ENCODE measurements at regions not wholly inside any gene's neighbourhood (a gene's known extent, or its start where the extent isn't known, plus 50 kb on each side); places are given as distances from the start of the nearest gene placed in this dataset.

- no peak for TF ChIP-seq IRF5 (IDR thresholded peaks at IDR 0.05; ENCODE audit: borderline replicate concordance)
- TF ChIP-seq EP300 (IDR thresholded peaks at IDR 0.05; ENCODE audit: borderline replicate concordance in 1 of 2, control insufficient read depth in 1 of 2, low read depth in 2 of 2, low read length in 2 of 2) = peak in 1 of 2 experiments; percentile 45; a peak in 1 of 4 replicates
- no peak for TF ChIP-seq RAD21 (IDR thresholded peaks at IDR 0.05; ENCODE audit: insufficient read depth, low read depth, low read length)
- TF ChIP-seq RELA (IDR thresholded peaks at IDR 0.05; ENCODE audit: borderline replicate concordance, partially characterized antibody) = no peak
- TF ChIP-seq NR2C1 (IDR thresholded peaks at IDR 0.05) = no peak
- no peak for TF ChIP-seq KDM1A (IDR thresholded peaks at IDR 0.05; ENCODE audit: borderline replicate concordance)
- peak; percentile 64; the same call in 1 of the 2 replicates for TF ChIP-seq NFIC (IDR thresholded peaks at IDR 0.05; ENCODE audit: low read depth, low read length)
- TF ChIP-seq JUND (IDR thresholded peaks at IDR 0.05; ENCODE audit: low read depth, low read length) = no peak
- no peak for TF ChIP-seq MAX (IDR thresholded peaks at IDR 0.05; ENCODE audit: low read depth, low read length)
- peak; percentile 71; the same call in 1 of the 2 replicates for TF ChIP-seq FOXM1 (IDR thresholded peaks at IDR 0.05; ENCODE audit: low read depth, low read length)
- 0 out of 2 replicates have a peak, but pooled peaks have one; percentile 23 for TF ChIP-seq EED (IDR thresholded peaks at IDR 0.05; ENCODE audit: low read depth)
- TF ChIP-seq MYB (IDR thresholded peaks at IDR 0.05; ENCODE audit: borderline replicate concordance, low read depth, low read length) = no peak
- no peak for TF ChIP-seq MEF2B (IDR thresholded peaks at IDR 0.05; ENCODE audit: partially characterized antibody, poor library complexity, severe bottlenecking)
- no peak for TF ChIP-seq ZNF274 (IDR thresholded peaks at IDR 0.05; ENCODE audit: insufficient read depth, insufficient read length)
- TF ChIP-seq JUNB (IDR thresholded peaks at IDR 0.05) = peak; percentile 80
- no peak for TF ChIP-seq ZNF207 (IDR thresholded peaks at IDR 0.05; ENCODE audit: borderline replicate concordance)
- no peak for TF ChIP-seq ZBTB40 (IDR thresholded peaks at IDR 0.05; ENCODE audit: borderline replicate concordance)
- no peak for TF ChIP-seq PML (IDR thresholded peaks at IDR 0.05; ENCODE audit: low read length)
- TF ChIP-seq CREM (IDR thresholded peaks at IDR 0.05; ENCODE audit: low read depth) = no peak; the same call in 1 of the 2 replicates
- TF ChIP-seq ATF7 (IDR thresholded peaks at IDR 0.05; ENCODE audit: low read depth) = no peak; the same call in 1 of the 2 replicates
- TF ChIP-seq, protein P1, sequence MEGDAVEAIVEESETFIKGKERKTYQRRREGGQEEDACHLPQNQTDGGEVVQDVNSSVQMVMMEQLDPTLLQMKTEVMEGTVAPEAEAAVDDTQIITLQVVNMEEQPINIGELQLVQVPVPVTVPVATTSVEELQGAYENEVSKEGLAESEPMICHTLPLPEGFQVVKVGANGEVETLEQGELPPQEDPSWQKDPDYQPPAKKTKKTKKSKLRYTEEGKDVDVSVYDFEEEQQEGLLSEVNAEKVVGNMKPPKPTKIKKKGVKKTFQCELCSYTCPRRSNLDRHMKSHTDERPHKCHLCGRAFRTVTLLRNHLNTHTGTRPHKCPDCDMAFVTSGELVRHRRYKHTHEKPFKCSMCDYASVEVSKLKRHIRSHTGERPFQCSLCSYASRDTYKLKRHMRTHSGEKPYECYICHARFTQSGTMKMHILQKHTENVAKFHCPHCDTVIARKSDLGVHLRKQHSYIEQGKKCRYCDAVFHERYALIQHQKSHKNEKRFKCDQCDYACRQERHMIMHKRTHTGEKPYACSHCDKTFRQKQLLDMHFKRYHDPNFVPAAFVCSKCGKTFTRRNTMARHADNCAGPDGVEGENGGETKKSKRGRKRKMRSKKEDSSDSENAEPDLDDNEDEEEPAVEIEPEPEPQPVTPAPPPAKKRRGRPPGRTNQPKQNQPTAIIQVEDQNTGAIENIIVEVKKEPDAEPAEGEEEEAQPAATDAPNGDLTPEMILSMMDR (IDR thresholded peaks at IDR 0.05 in 2 of 3, conservative IDR thresholded peaks at IDR 0.05 in 1 of 3; ENCODE audit: control insufficient read depth in 2 of 3, extremely low read depth in 1 of 3, insufficient read depth in 1 of 3, low read depth in 3 of 3, low read length in 3 of 3) = no peak
- TF ChIP-seq GABPA (IDR thresholded peaks at IDR 0.05; ENCODE audit: low read depth) = no peak
- TF ChIP-seq CHD4 (IDR thresholded peaks at IDR 0.05) = no peak
- no peak for TF ChIP-seq ZNF384 (IDR thresholded peaks at IDR 0.05; ENCODE audit: borderline replicate concordance, low read depth, low read length)
- no peak for TF ChIP-seq PAX5 (IDR thresholded peaks at IDR 0.05; ENCODE audit: borderline replicate concordance, low read depth, low read length)
- 0 out of 2 replicates have a peak, but pooled peaks have one; percentile 12 for TF ChIP-seq ZSCAN29 (IDR thresholded peaks at IDR 0.05)
Observed at GRCh38 chr6:137678451-137678850, 184.3 kb upstream of the OLIG3 start (continued).
